Liver (tissue), 3 donors: ENCODE measurements at regions not wholly inside any gene's neighbourhood (a gene's known extent, or its start where the extent isn't known, plus 50 kb on each side); places are given as distances from the start of the nearest gene placed in this dataset.
"Not testable (repeated sequence)": the region's sequence is repeated elsewhere in the genome, so short reads cannot be mapped to it uniquely, and the experiment has no call there.

Experiments
- ATF3 ChIP-seq: IDR thresholded peaks from 2 replicates; pipeline ENCODE4 v1.6.1; 2016; ENCODE audit warnings: antibody characterized with exemption
- CTCF ChIP-seq: fragments of 150-350 bp; IDR thresholded peaks from 2 replicates; pipeline ENCODE4 v1.5.1; 2017; ENCODE audit warnings: improper control_type of control experiment, low read depth, low read length; ENCODE audit not compliant: missing input control
- EGR1 ChIP-seq, 2 donors: IDR thresholded peaks; 2 replicates each; pipeline ENCODE4 v1.6.1; 2016 to 2018; ENCODE audit warnings: antibody characterized with exemption in 2 of 2, low read depth in 2 of 2
- GABPA ChIP-seq, 2 donors: IDR thresholded peaks in 1 of 2; conservative IDR thresholded peaks in 1 of 2; 2 replicates each; pipeline ENCODE4 v1.6.1; 2016; ENCODE audit warnings: antibody characterized with exemption in 2 of 2, mild to moderate bottlenecking in 1 of 2, moderate library complexity in 1 of 2
- HNF4G ChIP-seq: IDR thresholded peaks from 2 replicates; pipeline ENCODE4 v1.6.1; 2016; ENCODE audit warnings: antibody characterized with exemption
- MAX ChIP-seq: IDR thresholded peaks from 2 replicates; pipeline ENCODE4 v1.6.1; 2016; ENCODE audit warnings: antibody characterized with exemption
- REST ChIP-seq: IDR thresholded peaks from 2 replicates; pipeline ENCODE4 v1.6.1; 2016; ENCODE audit warnings: antibody characterized with exemption, mild to moderate bottlenecking
- SP1 ChIP-seq: IDR thresholded peaks from 2 replicates; pipeline ENCODE4 v1.6.1; 2018; ENCODE audit warnings: antibody characterized with exemption, mild to moderate bottlenecking
- TAF1 ChIP-seq: conservative IDR thresholded peaks from 2 replicates; pipeline ENCODE4 v1.6.1; 2016; ENCODE audit warnings: antibody characterized with exemption, mild to moderate bottlenecking
- YY1 ChIP-seq: IDR thresholded peaks from 2 replicates; pipeline ENCODE4 v1.6.1; 2016; ENCODE audit warnings: antibody characterized with exemption, mild to moderate bottlenecking
- donor health status: healthy.
- donor health status: healthy.

GRCh38 chr2:110342077-110342476, 129.7 kb upstream of the MTLN start:
- not testable (repeated sequence) for TF ChIP-seq GABPA (IDR thresholded peaks at IDR 0.05 in 1 of 2, conservative IDR thresholded peaks at IDR 0.05 in 1 of 2); YY1; MAX; CTCF; REST; SP1; EGR1 (IDR thresholded peaks at IDR 0.05; ENCODE audit: low read depth in 2 of 2); ATF3; HNF4G; TAF1
